HG03159 (cell line): ENCODE measurements at regions not wholly inside any gene's neighbourhood (a gene's known extent, or its start where the extent isn't known, plus 50 kb on each side); places are given as distances from the start of the nearest gene placed in this dataset.

ENCODE experiments used
- ATAC-seq: cut with Tn5 transposase; IDR thresholded peaks from one replicate; pipeline ENCODE4 v1.9.1; 2021; ENCODE audit warnings: mild to moderate bottlenecking, moderate library complexity; ENCODE audit not compliant: unreplicated experiment

GRCh38 chr10:78263521-78263988 lies 229.9 kb downstream of the RPS24 start:
- no peak for ATAC-seq

- ATAC-seq: no peak
These were observed 230.7 kb downstream of the RPS24 start for GRCh38 chr10:78264361-78264760.

GRCh38 chr10:78266741-78267469 lies 233.2 kb downstream of the RPS24 start:
- no peak for ATAC-seq

GRCh38 chr10:78267598-78267997 lies 233.9 kb downstream of the RPS24 start:
- ATAC-seq: no peak

GRCh38 chr10:78269060-78269459 lies 235.4 kb downstream of the RPS24 start:
- no peak for ATAC-seq

DNA sequence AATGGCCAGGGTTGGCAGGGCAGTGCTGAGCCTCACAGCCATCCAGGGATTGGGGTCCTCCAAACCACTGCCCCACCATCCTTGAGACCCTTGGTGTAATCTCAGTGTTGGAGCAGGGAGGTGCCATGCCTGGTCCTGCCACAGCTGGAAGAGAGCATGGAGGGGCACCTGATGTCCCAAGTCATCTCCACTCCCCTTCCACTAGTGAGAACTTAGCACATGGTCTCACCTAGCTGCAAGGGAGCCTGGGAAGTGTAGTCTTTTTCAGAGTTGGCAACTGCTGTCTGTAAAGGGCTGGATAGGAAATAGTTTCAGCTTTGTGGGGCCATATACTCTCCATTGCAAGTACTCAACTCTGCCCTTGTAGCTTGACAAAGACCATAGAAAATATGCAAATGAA lies 238.7 kb downstream of the RPS24 start:
- no peak for ATAC-seq

- no peak for ATAC-seq
These were observed 240.8 kb downstream of the RPS24 start for GRCh38 chr10:78274491-78274890.

DNA sequence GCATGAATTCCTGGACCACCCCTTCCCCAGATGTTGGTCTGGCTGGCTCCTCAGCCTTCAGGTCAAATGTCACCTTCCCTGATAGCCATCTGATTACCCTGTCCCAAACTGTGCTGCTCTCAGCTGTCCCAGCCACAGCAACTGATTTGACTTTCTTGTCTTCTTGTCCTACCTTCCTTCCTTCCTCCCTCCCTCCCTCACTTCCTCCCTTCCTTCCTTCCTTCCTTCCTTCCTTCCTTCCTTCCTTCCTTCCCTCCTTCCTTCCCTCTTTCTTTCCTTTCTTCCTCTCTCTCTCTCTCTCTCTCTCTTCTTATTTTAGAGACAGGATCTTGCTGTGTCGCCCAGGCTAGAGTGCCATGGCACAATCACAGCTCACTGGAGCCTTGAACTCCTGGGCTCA lies 242.5 kb downstream of the RPS24 start:
- no peak for ATAC-seq

DNA sequence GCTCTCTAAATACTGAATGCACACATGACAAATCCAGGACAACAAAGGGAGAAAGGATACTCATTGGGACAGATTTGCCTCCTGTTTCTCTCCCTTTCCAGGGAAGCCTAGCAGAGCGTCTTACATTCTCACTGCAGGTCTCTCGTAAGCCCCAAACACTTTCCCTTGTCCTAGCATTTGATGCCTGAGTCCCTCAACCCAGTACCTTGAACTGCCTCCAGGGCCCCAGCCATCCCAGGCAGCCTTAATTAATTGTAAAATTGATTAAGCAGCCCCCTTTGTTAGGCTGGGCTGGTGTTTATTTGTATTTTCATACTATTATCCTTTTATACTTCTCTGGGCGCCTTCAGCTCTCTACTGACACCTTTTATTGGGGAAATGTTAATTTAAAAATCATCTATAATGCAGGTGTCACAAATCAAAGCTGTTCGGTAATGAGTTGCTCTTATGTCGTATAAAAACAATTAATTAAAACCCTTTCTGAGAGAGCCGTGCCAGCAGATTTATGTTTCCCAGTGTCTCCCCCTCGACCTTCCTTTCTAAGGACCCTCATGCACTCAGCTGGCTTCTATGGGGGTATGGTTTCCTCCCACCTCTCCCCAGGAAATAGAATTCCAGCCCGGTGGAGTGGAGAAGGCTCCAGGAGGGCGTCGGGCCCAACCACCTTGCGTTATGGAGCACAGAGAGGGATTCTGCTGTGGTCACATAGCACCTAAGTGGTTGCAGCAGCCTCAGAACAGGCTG lies 243.8 kb downstream of the RPS24 start:
- ATAC-seq: no peak

GRCh38 chr10:78278058-78278404 lies 244.4 kb downstream of the RPS24 start:
- no peak for ATAC-seq

DNA sequence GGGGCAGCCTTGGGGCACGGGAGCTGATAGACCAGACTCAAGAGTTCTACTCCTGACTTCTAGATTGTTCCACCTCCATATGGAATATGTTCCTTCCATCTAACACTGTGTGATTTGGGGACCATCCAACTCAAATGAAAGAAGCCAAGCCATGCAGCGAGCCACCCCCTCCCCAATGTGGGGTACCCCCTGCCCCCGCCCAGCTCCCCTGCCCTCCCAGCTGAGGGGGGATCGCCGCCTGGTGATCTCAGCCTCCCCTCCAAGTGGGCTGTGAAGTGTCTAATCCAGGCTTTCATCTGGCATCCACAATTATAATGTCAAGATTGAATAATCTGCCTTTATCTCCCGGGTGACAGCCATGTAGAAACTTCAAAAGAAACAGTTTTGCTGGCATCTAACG lies 246.1 kb downstream of the RPS24 start:
- ATAC-seq: no peak

GRCh38 chr10:78280604-78281003 lies 246.9 kb downstream of the RPS24 start:
- no peak for ATAC-seq

GRCh38 chr10:78281627-78282026 lies 248.0 kb downstream of the RPS24 start:
- no peak for ATAC-seq

- ATAC-seq: no peak
These were observed 249.5 kb downstream of the RPS24 start for GRCh38 chr10:78283069-78283682.

GRCh38 chr10:78284381-78284780 lies 250.7 kb downstream of the RPS24 start:
- ATAC-seq: no peak

GRCh38 chr10:78285226-78285625 lies 251.6 kb downstream of the RPS24 start:
- ATAC-seq: no peak

DNA sequence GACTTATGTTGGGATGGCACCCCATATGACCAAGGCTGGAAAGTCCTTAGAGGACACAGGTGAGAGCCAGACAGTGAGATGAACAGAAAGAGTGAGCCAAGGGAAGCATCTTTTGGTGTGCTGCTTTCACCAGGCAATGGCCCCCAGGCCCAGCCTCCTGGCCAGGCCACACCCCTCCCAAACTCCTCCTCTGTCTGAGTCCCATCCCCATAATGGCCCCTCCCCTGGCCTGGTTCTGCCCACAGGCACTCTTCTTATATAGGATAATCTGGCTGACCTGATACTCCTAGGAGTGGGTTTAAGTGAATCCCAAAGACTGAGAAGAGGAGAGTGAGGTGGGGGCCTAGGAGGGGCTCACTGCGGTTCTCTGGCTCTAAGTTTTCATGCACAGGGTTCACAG lies 252.5 kb downstream of the RPS24 start:
- no peak for ATAC-seq

- no peak for ATAC-seq
These were observed 253.0 kb downstream of the RPS24 start for GRCh38 chr10:78286668-78287067.

DNA sequence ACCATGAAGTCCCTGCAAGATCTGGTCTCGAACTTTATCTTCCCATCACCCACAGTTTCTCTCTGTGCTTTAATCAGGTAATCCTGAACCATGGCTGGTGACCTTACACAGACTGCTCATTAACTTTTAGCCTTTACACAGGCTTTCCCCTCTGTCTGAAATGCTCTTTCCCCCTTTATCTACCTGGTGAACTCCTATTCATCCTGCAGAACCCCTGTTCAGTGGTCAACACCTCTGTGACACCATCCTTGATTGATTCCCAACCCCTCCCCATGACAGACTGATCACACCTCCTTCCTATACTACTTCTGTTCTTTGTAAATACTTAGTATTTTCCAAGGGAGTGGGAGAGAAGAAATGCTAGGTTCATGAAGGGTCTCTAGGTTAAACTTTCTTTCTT lies 254.0 kb downstream of the RPS24 start:
- ATAC-seq: no peak

DNA sequence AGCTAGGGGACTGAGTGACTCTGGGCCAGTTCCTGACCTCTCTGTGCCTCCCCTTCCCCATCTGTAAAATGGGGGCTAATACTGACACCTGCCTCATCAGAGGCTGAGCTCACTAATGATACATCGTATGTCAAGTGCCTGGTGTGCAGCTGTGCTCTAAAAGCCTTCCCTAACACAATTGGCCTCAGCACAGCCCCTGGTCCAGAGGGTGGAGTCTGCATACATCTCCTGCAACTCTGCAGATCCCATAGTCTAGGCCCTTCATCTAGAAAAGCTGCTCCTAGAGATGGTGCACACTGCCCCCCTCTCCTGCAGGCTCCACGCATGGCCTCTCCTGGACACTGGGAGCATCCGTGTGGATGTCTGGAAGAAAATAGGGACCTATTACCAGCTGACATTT lies 255.0 kb downstream of the RPS24 start:
- no peak for ATAC-seq

- ATAC-seq: no peak
These were observed 256.6 kb downstream of the RPS24 start for GRCh38 chr10:78290131-78290750.

GRCh38 chr10:78291722-78292121 lies 258.1 kb downstream of the RPS24 start:
- no peak for ATAC-seq
